ENCODE measurements at regions not wholly inside any gene's neighbourhood (a gene's known extent, or its start where the extent isn't known, plus 50 kb on each side); places are given as distances from the start of the nearest gene placed in this dataset.

DNA sequence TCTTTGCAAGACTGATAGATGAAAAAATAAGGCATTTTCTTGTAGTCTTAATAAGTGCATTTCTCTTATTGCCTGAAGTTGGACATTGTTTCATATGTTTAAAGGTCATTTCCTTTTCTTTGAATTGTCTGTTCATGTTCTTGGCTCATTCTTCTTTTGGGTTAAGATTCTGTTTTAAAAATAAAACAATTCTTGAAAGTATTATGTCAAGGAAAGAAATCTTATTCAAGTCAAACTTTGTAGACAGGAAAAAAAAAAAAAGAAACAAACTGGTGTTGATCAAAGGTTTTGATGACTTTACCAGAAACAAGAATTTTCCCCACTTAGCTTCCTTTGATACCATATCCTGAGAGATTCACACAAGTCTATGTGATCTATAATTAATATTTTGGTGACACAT is 132.9 kb upstream of the AADACL2 start:
- no peaks in the 10 kb centered on the region for H3K9me3 ChIP-seq (ENCODE audit: control insufficient read depth, insufficient read depth, low read depth, low read length)
- ChIA-PET POLR2A (interaction anchor here (0.7 kb wide), 1 partner anchor 1934 kb away, joined by 5 read pairs; no protein-coding TSS in a partner anchor), CTCF (no interaction called here)
- no peaks in the 10 kb centered on the region for H3K4me1 ChIP-seq (ENCODE audit: control insufficient read depth, insufficient read depth, low read length)
- H3K27ac ChIP-seq (ENCODE audit: extremely low read depth, low read depth, low read length), result no peak overlapping the region
- TF ChIP-seq SCRT1 (tag by site-specific recombination; IDR thresholded peaks at IDR 0.05; ENCODE audit: borderline replicate concordance) (no peak), ZEB2 (tag by site-specific recombination; IDR thresholded peaks at IDR 0.05) (no peak), ZFP3 (tag by site-specific recombination; IDR thresholded peaks at IDR 0.05; ENCODE audit: low read depth) (no peak), REPIN1 (tag by site-specific recombination; IDR thresholded peaks at IDR 0.05; ENCODE audit: low read depth) (no peak), GLI4 (tag by site-specific recombination; IDR thresholded peaks at IDR 0.05) (no peak), ZNF596 (tag by site-specific recombination; IDR thresholded peaks at IDR 0.05) (no peak), ZNF112 (tag by site-specific recombination; IDR thresholded peaks at IDR 0.05) (no peak), ZNF473 (tag by site-specific recombination; IDR thresholded peaks at IDR 0.05) (no peak)
- TF ChIP-seq, protein P1, sequence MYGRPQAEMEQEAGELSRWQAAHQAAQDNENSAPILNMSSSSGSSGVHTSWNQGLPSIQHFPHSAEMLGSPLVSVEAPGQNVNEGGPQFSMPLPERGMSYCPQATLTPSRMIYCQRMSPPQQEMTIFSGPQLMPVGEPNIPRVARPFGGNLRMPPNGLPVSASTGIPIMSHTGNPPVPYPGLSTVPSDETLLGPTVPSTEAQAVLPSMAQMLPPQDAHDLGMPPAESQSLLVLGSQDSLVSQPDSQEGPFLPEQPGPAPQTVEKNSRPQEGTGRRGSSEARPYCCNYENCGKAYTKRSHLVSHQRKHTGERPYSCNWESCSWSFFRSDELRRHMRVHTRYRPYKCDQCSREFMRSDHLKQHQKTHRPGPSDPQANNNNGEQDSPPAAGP (tag by site-specific recombination; IDR thresholded peaks at IDR 0.05), result no peak
- no peaks in the 10 kb centered on the region for H3K36me3 ChIP-seq (ENCODE audit: control insufficient read depth in 2 of 2, insufficient read depth in 1 of 2, low read length in 2 of 2)
- H3K4me3 ChIP-seq (ENCODE audit: low read depth, low read length), result no peak overlapping the region

DNA sequence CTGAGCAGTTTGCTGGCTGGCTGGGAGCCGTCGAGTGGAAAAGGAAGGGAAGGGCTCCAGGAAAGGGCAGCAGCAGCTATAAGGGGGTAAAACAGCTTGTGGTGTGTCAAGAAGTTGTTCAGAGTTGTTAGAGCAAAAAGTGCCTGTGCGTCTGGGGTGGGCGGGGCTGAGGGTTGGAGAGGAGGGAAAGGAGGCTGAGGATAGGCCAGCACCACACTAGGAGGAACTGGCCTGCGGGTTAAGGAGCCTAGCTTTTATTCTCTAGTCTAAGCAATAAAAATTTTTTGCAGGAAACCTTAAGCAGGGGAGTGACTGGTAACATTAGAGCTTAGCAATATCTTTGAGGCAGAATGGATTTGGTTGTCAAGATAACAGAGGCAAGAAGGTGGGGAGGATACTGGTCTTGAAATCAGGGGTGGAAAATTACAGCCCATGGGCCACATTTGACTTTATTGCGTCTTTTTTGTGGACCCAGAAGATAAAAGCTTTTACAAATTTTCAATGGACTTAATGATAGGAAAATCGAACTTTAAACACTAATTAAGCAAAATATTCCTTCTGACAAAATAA is 134.5 kb upstream of the AADACL2 start:
- TF ChIP-seq ZFP37 (tag by site-specific recombination; IDR thresholded peaks at IDR 0.05), result no peak
- no peak for TF ChIP-seq ZBTB48 (tag by site-specific recombination; IDR thresholded peaks at IDR 0.05)
- TF ChIP-seq, protein P2, sequence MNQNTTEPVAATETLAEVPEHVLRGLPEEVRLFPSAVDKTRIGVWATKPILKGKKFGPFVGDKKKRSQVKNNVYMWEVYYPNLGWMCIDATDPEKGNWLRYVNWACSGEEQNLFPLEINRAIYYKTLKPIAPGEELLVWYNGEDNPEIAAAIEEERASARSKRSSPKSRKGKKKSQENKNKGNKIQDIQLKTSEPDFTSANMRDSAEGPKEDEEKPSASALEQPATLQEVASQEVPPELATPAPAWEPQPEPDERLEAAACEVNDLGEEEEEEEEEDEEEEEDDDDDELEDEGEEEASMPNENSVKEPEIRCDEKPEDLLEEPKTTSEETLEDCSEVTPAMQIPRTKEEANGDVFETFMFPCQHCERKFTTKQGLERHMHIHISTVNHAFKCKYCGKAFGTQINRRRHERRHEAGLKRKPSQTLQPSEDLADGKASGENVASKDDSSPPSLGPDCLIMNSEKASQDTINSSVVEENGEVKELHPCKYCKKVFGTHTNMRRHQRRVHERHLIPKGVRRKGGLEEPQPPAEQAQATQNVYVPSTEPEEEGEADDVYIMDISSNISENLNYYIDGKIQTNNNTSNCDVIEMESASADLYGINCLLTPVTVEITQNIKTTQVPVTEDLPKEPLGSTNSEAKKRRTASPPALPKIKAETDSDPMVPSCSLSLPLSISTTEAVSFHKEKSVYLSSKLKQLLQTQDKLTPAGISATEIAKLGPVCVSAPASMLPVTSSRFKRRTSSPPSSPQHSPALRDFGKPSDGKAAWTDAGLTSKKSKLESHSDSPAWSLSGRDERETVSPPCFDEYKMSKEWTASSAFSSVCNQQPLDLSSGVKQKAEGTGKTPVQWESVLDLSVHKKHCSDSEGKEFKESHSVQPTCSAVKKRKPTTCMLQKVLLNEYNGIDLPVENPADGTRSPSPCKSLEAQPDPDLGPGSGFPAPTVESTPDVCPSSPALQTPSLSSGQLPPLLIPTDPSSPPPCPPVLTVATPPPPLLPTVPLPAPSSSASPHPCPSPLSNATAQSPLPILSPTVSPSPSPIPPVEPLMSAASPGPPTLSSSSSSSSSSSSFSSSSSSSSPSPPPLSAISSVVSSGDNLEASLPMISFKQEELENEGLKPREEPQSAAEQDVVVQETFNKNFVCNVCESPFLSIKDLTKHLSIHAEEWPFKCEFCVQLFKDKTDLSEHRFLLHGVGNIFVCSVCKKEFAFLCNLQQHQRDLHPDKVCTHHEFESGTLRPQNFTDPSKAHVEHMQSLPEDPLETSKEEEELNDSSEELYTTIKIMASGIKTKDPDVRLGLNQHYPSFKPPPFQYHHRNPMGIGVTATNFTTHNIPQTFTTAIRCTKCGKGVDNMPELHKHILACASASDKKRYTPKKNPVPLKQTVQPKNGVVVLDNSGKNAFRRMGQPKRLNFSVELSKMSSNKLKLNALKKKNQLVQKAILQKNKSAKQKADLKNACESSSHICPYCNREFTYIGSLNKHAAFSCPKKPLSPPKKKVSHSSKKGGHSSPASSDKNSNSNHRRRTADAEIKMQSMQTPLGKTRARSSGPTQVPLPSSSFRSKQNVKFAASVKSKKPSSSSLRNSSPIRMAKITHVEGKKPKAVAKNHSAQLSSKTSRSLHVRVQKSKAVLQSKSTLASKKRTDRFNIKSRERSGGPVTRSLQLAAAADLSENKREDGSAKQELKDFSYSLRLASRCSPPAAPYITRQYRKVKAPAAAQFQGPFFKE (tag by site-specific recombination; IDR thresholded peaks at IDR 0.05; ENCODE audit: borderline replicate concordance), result no peak
- TF ChIP-seq ZBTB21 (tag by site-specific recombination; IDR thresholded peaks at IDR 0.05), result no peak
- TF ChIP-seq, protein P3, sequence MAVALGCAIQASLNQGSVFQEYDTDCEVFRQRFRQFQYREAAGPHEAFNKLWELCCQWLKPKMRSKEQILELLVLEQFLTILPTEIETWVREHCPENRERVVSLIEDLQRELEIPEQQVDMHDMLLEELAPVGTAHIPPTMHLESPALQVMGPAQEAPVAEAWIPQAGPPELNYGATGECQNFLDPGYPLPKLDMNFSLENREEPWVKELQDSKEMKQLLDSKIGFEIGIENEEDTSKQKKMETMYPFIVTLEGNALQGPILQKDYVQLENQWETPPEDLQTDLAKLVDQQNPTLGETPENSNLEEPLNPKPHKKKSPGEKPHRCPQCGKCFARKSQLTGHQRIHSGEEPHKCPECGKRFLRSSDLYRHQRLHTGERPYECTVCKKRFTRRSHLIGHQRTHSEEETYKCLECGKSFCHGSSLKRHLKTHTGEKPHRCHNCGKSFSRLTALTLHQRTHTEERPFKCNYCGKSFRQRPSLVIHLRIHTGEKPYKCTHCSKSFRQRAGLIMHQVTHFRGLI (tag by site-specific recombination; IDR thresholded peaks at IDR 0.05), result no peak
- TF ChIP-seq ZNF621 (tag by site-specific recombination; IDR thresholded peaks at IDR 0.05), result no peak
- TF ChIP-seq, protein P4, sequence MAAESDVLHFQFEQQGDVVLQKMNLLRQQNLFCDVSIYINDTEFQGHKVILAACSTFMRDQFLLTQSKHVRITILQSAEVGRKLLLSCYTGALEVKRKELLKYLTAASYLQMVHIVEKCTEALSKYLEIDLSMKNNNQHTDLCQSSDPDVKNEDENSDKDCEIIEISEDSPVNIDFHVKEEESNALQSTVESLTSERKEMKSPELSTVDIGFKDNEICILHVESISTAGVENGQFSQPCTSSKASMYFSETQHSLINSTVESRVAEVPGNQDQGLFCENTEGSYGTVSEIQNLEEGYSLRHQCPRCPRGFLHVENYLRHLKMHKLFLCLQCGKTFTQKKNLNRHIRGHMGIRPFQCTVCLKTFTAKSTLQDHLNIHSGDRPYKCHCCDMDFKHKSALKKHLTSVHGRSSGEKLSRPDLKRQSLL (tag by site-specific recombination; IDR thresholded peaks at IDR 0.05), result no peak
- TF ChIP-seq GFI1B (tag by site-specific recombination; IDR thresholded peaks at IDR 0.05), result no peak
- no peak for TF ChIP-seq GLI4 (tag by site-specific recombination; IDR thresholded peaks at IDR 0.05)
- no peak for TF ChIP-seq ZNF701 (tag by site-specific recombination; IDR thresholded peaks at IDR 0.05)
- TF ChIP-seq ZFP3 (tag by site-specific recombination; IDR thresholded peaks at IDR 0.05; ENCODE audit: low read depth), result no peak
- Histone ChIP-seq H3K4me1 (ENCODE audit: control insufficient read depth, insufficient read depth, low read length) (no peaks in the 10 kb centered on the region), H3K36me3 (ENCODE audit: control insufficient read depth in 2 of 2, insufficient read depth in 1 of 2, low read length in 2 of 2) (no peaks in the 10 kb centered on the region), H3K27ac (ENCODE audit: extremely low read depth, low read depth, low read length) (no peak overlapping the region), H3K9me3 (ENCODE audit: control insufficient read depth, insufficient read depth, low read depth, low read length) (no peaks in the 10 kb centered on the region), H3K4me3 (ENCODE audit: low read depth, low read length) (no peak overlapping the region)
- CTCF ChIA-PET, result interaction anchor here (0.7 kb wide), 1 partner anchor 42 kb away, joined by 4 read pairs; no protein-coding TSS in a partner anchor
- POLR2A ChIA-PET, result no interaction called here
